CD4-positive, alpha-beta T cell treated with Interleukin-12 subunit alpha and Interleukin-12 subunit beta, for 1 hour (primary cell): ENCODE measurements at regions not wholly inside any gene's neighbourhood (a gene's known extent, or its start where the extent isn't known, plus 50 kb on each side); places are given as distances from the start of the nearest gene placed in this dataset.
"Not testable (repeated sequence)": the region's sequence is repeated elsewhere in the genome, so short reads cannot be mapped to it uniquely, and the experiment has no call there.

ENCODE experiments used
- DNase-seq: peaks from one replicate; pipeline ENCODE4 v3.0.0-alpha.2; 2020

GRCh38 chr11:98495601-98496000 lies 525.1 kb upstream of the CNTN5 start:
- no peak for DNase-seq

GRCh38 chr11:98507208-98507607 lies 513.5 kb upstream of the CNTN5 start:
- no peak for DNase-seq

GRCh38 chr11:98512938-98513337 lies 507.8 kb upstream of the CNTN5 start:
- DNase-seq, result no peak

- DNase-seq, result no peak
These were observed 489.2 kb upstream of the CNTN5 start for GRCh38 chr11:98531576-98531975.

- DNase-seq, result no peak
These were observed 484.7 kb upstream of the CNTN5 start for GRCh38 chr11:98536023-98536422.

- DNase-seq, result not testable (repeated sequence)
These were observed 482.4 kb upstream of the CNTN5 start for GRCh38 chr11:98538358-98538757.

- no peak for DNase-seq
These were observed 475.1 kb upstream of the CNTN5 start for GRCh38 chr11:98545544-98546175.

GRCh38 chr11:98549571-98549970 lies 471.2 kb upstream of the CNTN5 start:
- no peak for DNase-seq

- no peak for DNase-seq
These were observed 460.8 kb upstream of the CNTN5 start for GRCh38 chr11:98559961-98560360.

GRCh38 chr11:98561252-98561651 lies 459.5 kb upstream of the CNTN5 start:
- no peak for DNase-seq

GRCh38 chr11:98561877-98562395 lies 458.8 kb upstream of the CNTN5 start:
- DNase-seq, result no peak

- no peak for DNase-seq
These were observed 456.5 kb upstream of the CNTN5 start for GRCh38 chr11:98564233-98564632.

- no peak for DNase-seq
These were observed 455.9 kb upstream of the CNTN5 start for GRCh38 chr11:98564881-98565280.

- no peak for DNase-seq
These were observed 455.4 kb upstream of the CNTN5 start for GRCh38 chr11:98565311-98565710.

GRCh38 chr11:98566978-98567377 lies 453.8 kb upstream of the CNTN5 start:
- no peak for DNase-seq

GRCh38 chr11:98568013-98568412 lies 452.7 kb upstream of the CNTN5 start:
- no peak for DNase-seq

- no peak for DNase-seq
These were observed 447.8 kb upstream of the CNTN5 start for GRCh38 chr11:98572941-98573340.

- DNase-seq, result no peak
These were observed 432.9 kb upstream of the CNTN5 start for GRCh38 chr11:98587884-98588283.

GRCh38 chr11:98589967-98590366 lies 430.8 kb upstream of the CNTN5 start:
- no peak for DNase-seq

GRCh38 chr11:98600103-98600502 lies 420.6 kb upstream of the CNTN5 start:
- no peak for DNase-seq

- DNase-seq, result no peak
These were observed 419.7 kb upstream of the CNTN5 start for GRCh38 chr11:98600786-98601773.

GRCh38 chr11:98616098-98616655 lies 404.6 kb upstream of the CNTN5 start:
- DNase-seq, result no peak

GRCh38 chr11:98621767-98622166 lies 399.0 kb upstream of the CNTN5 start:
- DNase-seq, result no peak

- no peak for DNase-seq
These were observed 395.2 kb upstream of the CNTN5 start for GRCh38 chr11:98625526-98625925.
